VCaP (cell line): ENCODE measurements at regions not wholly inside any gene's neighbourhood (a gene's known extent, or its start where the extent isn't known, plus 50 kb on each side); places are given as distances from the start of the nearest gene placed in this dataset.

Source experiments
- H3K27ac ChIP-seq: fragments of 450-650 bp; 2 replicates; pipeline ENCODE4 v1.5.1; 2017
- TF ChIP-seq, protein P1 (sequence below): fragments of 450-650 bp; conservative IDR thresholded peaks from 2 replicates; pipeline ENCODE4 v1.5.1; 2017; ENCODE audit warnings: mild to moderate bottlenecking, moderate library complexity

DNA sequence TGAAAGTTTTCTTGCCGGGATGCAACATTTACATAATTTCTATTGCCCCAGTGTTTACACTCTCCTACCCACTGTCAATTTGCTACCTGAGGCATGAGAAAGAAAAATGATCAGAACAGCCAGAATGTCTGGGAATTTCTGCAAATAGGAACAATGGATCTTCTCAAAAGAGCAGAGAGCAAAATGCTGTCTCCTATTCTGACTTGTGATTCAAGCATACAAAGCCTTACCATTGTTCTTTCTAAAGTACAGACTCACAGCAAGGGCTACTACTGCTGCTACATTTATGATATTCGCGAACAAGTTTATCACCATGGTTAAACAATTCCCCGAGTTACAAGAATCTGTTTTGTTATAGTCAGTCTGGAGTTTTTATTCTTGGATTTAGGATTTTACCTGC is 329.9 kb upstream of the CELF2 start:
- H3K27ac ChIP-seq, result no peak overlapping the region
- TF ChIP-seq, protein P1, sequence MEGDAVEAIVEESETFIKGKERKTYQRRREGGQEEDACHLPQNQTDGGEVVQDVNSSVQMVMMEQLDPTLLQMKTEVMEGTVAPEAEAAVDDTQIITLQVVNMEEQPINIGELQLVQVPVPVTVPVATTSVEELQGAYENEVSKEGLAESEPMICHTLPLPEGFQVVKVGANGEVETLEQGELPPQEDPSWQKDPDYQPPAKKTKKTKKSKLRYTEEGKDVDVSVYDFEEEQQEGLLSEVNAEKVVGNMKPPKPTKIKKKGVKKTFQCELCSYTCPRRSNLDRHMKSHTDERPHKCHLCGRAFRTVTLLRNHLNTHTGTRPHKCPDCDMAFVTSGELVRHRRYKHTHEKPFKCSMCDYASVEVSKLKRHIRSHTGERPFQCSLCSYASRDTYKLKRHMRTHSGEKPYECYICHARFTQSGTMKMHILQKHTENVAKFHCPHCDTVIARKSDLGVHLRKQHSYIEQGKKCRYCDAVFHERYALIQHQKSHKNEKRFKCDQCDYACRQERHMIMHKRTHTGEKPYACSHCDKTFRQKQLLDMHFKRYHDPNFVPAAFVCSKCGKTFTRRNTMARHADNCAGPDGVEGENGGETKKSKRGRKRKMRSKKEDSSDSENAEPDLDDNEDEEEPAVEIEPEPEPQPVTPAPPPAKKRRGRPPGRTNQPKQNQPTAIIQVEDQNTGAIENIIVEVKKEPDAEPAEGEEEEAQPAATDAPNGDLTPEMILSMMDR, result no peak

DNA sequence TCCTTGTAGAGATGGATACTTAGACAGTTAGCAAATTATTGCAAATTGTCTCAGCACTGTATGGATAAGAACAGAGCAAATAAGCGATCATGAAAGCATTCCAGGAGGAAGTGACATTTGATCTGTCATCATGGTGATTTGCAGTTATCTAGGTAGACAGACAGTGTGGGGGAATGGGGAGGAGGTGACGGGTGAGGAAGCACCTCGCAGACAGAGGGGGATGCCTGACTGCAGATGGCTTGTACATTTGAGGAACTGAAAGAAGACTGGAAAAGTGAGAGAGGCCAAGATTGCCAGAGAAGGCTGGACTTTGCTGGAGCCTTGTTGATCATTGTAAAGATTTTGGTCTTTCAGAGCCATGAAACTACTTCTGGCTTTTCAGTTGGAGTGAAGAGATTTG is 318.2 kb upstream of the CELF2 start:
- H3K27ac ChIP-seq, result no peak overlapping the region
- TF ChIP-seq, protein P1, result no peak

DNA sequence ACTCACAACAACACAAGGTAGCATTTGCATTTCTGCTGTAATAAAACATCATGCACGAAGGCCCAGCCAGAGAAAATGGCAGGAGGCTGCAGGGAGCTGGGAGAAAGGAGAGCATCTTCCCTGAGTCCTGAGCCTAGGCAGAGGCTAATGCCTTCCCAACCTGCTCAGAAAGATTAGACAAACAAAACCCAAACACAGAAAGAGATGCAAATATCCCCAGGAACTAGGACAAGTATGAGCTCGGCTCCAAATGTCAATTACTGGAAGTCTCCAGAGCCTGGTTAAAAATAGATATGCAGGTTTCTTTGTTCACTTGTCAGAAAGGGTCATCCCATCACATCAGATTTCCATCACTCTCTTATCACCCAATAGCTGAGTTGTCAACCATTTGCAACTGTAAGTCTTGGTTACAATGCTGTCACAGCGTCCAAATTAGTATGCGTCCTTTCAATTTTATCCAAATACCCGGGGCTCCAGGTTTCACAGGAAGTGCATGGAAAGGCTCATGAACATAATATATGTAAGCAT is 316.5 kb upstream of the CELF2 start:
- TF ChIP-seq, protein P1, result no peak
- no peak overlapping the region for H3K27ac ChIP-seq

DNA sequence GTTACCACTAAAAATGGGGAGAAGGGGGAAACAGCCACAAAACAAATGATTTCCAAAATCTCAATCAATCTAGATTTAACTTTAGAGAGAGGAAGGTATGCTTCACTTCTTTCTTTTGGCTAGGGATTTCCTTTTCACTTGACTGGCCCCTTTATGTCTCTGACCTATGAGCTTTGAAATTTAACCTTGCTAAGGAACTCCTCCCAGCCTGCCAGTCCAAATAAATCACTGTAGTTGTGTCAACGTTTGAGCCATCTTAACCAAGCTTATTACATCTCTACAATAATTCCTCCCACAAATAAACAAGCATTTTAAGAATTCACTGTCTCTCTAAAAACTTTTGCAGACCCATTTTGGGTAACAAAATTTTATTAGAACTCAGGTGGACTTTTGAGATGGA is 315.5 kb upstream of the CELF2 start:
- TF ChIP-seq, protein P1, result no peak
- H3K27ac ChIP-seq, result no peak overlapping the region

DNA sequence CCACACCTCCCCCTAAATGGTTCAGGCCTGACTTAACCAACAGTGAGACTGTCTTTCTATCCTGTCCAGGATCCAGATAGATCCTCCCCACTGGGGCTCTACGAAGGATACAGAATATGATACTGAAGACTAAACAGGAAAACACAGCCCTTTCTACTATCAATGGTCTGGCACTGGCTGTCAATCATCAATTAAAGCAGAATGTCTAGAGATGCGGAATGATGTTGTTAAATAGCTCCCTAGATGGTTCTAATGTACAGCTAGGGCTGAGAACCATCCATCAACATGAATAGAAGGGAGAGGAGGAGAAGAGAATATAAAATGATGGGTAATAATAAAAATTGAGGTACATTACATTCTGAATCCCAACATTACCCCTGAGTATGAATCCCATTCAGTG is 314.3 kb upstream of the CELF2 start:
- TF ChIP-seq, protein P1, result no peak
- H3K27ac ChIP-seq, result no peak overlapping the region

DNA sequence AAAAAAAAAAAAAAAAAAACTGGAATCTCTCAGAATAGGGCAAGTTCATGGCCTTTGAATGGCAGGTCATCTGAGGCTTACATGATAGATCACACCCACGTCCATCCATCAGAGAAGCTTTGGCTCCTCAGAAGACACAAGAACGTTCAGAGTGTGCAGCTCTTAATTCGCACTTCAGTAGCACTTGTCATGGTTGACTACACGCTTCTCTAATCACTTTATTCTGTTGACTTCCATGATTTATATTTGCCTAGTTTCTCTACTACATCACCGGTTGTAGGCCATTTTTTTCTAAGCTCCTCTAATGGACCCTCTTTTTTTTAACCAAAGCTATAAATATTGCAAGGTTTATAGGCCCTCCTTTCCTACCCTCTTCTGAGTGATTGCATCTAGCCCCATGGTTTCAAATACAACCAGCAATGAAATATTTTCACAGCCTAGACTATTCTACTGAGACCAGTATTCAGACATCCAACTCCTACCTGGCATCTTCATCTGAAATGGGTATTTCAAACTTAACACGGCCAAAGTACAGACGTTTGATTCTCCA is 305.4 kb upstream of the CELF2 start:
- TF ChIP-seq, protein P1, result no peak

DNA sequence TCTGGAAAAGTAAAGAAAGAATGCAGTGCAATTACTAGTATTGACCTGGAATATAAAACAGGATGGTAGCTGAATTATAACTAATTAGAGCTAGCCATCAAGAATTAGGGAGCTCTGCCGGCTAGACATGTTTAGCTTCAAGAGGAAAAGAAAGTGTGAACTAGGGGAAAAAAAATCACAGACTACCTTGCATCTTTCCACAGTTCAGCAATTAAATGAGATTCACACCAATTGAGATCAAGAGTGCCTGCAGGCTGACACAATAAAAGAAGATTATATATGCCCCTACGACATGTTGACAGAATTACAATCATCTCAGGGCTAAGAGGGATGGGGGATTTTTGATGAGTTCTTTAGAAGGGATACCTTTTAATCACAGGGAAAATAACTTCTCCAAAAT is 303.3 kb upstream of the CELF2 start:
- H3K27ac ChIP-seq, result no peak overlapping the region
- TF ChIP-seq, protein P1, result no peak

More for the DNA sequence above, 305.4 kb upstream of the CELF2 start:
- H3K27ac ChIP-seq, result no peak overlapping the region
